ENCODE measurements at regions not wholly inside any gene's neighbourhood (a gene's known extent, or its start where the extent isn't known, plus 50 kb on each side); places are given as distances from the start of the nearest gene placed in this dataset.

DNA sequence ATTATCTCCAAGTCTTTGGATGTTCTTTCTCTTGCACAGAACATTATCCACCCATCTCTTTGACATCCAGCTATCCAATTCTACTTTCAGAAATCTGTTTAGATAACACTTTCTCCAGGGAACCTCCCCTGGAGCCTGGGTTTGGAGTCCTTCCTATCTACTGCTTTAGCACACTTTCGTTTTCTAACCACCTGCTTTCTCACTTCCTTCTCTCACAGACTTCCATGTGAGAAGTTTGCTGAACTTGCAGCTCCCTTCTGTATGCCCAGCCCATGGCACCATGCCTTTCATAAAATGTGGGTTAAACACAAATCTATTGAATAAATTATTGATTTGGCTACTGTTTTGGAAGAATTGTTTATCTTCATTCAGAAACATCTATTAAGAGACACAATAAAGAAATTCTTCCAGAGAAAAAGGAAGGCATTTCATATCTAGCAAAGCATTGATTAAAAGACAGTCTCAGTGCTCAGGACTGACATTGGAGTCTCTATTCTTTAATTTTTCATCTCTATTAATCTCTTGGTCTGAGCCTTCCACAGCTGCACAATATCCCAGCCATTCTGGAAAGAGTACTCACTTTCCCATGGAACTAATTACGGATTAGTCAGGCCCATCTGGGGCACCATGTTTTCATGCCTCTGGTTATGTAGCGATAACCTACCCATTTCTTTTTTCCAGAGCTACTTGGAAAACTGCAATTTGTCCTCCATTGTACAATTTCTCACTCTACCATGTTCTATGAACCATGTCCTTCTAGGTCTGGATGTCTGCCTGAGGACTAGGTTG, 1077.3 kb downstream of the SORCS3 start:
- Histone ChIP-seq H3K4me3 (ENCODE audit: control insufficient read depth in 2 of 3, extremely low read depth in 1 of 3, insufficient read depth in 2 of 3, low read depth in 1 of 3, low read length in 3 of 3) (no peak overlapping the region), H2AFZ (ENCODE audit: control insufficient read depth, low read length) (no peak overlapping the region), H4K20me1 (ENCODE audit: control insufficient read depth, extremely low read depth, insufficient read depth, low read length) (no peaks in the 10 kb centered on the region), H3K9me3 (ENCODE audit: control insufficient read depth, low read depth, low read length) (no peaks in the 10 kb centered on the region), H3K4me2 (ENCODE audit: control insufficient read depth, extremely low read depth, insufficient read depth, low read depth, low read length) (no peak overlapping the region), H3K9ac (ENCODE audit: control insufficient read depth, extremely low read depth, insufficient read depth, low read length) (no peak overlapping the region), H3K79me2 (ENCODE audit: control insufficient read depth, insufficient read depth, low read length) (no peaks in the 10 kb centered on the region), H3K9me1 (ENCODE audit: control insufficient read depth, extremely low read depth, insufficient read depth, low read length) (no peaks in the 10 kb centered on the region), H3K4me1 (ENCODE audit: control insufficient read depth, extremely low read depth, insufficient read depth, low read length) (no peaks in the 10 kb centered on the region), H3K36me3 (ENCODE audit: control insufficient read depth in 2 of 2, extremely low read depth in 1 of 2, insufficient read depth in 2 of 2, low read length in 2 of 2) (no peaks in the 10 kb centered on the region), H3K27me3 (ENCODE audit: control insufficient read depth, extremely low read depth, insufficient read depth, low read length) (no peaks in the 10 kb centered on the region), H3K27ac (ENCODE audit: control insufficient read depth, insufficient read depth, low read length) (no peak overlapping the region)
- TF ChIP-seq EZH2 (IDR thresholded peaks at IDR 0.05; ENCODE audit: low read length): no peak
- TF ChIP-seq, protein P1, sequence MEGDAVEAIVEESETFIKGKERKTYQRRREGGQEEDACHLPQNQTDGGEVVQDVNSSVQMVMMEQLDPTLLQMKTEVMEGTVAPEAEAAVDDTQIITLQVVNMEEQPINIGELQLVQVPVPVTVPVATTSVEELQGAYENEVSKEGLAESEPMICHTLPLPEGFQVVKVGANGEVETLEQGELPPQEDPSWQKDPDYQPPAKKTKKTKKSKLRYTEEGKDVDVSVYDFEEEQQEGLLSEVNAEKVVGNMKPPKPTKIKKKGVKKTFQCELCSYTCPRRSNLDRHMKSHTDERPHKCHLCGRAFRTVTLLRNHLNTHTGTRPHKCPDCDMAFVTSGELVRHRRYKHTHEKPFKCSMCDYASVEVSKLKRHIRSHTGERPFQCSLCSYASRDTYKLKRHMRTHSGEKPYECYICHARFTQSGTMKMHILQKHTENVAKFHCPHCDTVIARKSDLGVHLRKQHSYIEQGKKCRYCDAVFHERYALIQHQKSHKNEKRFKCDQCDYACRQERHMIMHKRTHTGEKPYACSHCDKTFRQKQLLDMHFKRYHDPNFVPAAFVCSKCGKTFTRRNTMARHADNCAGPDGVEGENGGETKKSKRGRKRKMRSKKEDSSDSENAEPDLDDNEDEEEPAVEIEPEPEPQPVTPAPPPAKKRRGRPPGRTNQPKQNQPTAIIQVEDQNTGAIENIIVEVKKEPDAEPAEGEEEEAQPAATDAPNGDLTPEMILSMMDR (optimal IDR thresholded peaks at IDR 0.05 in 1 of 3, IDR thresholded peaks at IDR 0.05 in 1 of 3, conservative IDR thresholded peaks at IDR 0.05 in 1 of 3; ENCODE audit: extremely low read depth in 1 of 3, insufficient read depth in 2 of 3, low read length in 3 of 3): no peak
- DNase-seq (ENCODE audit: low read depth, low spot score): no peak
- no peak for FAIRE-seq
- dilution Hi-C loops (cut with MboI; ENCODE audit: extremely low pct_ligation_motif_present, low sequenced_read_pairs): no loop called here

DNA sequence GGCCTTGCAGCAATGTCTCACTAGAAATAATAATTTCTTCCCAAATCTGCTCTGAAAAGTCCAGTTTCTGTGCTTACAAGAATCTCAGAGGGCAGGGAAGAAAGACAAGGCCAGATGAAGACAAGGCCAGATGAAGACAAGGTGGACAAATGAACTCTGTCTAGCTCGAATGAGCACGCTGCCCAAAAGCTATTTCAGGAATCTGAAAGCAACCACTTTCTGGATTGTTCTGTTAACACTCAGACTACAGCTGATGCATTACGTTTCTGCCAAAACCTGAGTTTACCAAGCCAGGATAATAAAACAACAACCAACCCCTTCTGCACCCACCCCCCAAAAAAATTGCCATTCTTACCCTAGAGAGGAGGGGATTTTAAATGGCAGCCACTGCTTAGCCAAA, 1073.6 kb downstream of the SORCS3 start:
- no peak overlapping the region for H2AFZ ChIP-seq (ENCODE audit: control insufficient read depth, low read length)
- no peak overlapping the region for H3K4me2 ChIP-seq (ENCODE audit: control insufficient read depth, extremely low read depth, insufficient read depth, low read depth, low read length)
- TF ChIP-seq EZH2 (IDR thresholded peaks at IDR 0.05; ENCODE audit: low read length): no peak
- TF ChIP-seq, protein P1 (optimal IDR thresholded peaks at IDR 0.05 in 1 of 3, IDR thresholded peaks at IDR 0.05 in 1 of 3, conservative IDR thresholded peaks at IDR 0.05 in 1 of 3; ENCODE audit: extremely low read depth in 1 of 3, insufficient read depth in 2 of 3, low read length in 3 of 3): no peak
- DNase-seq (ENCODE audit: low read depth, low spot score) (no peak), FAIRE-seq (no peak)
- H3K4me3 ChIP-seq (ENCODE audit: control insufficient read depth in 2 of 3, extremely low read depth in 1 of 3, insufficient read depth in 2 of 3, low read depth in 1 of 3, low read length in 3 of 3): no peak overlapping the region
- H3K27me3 ChIP-seq (ENCODE audit: control insufficient read depth, extremely low read depth, insufficient read depth, low read length): no peaks in the 10 kb centered on the region
- H3K9ac ChIP-seq (ENCODE audit: control insufficient read depth, extremely low read depth, insufficient read depth, low read length): no peak overlapping the region
- H3K9me1 ChIP-seq (ENCODE audit: control insufficient read depth, extremely low read depth, insufficient read depth, low read length): no peaks in the 10 kb centered on the region
- dilution Hi-C loops (cut with MboI; ENCODE audit: extremely low pct_ligation_motif_present, low sequenced_read_pairs): no loop called here
- H4K20me1 ChIP-seq (ENCODE audit: control insufficient read depth, extremely low read depth, insufficient read depth, low read length): no peaks in the 10 kb centered on the region
- no peaks in the 10 kb centered on the region for H3K4me1 ChIP-seq (ENCODE audit: control insufficient read depth, extremely low read depth, insufficient read depth, low read length)
- H3K79me2 ChIP-seq (ENCODE audit: control insufficient read depth, insufficient read depth, low read length): no peaks in the 10 kb centered on the region
- no peaks in the 10 kb centered on the region for H3K9me3 ChIP-seq (ENCODE audit: control insufficient read depth, low read depth, low read length)
- H3K36me3 ChIP-seq (ENCODE audit: control insufficient read depth in 2 of 2, extremely low read depth in 1 of 2, insufficient read depth in 2 of 2, low read length in 2 of 2): no peaks in the 10 kb centered on the region
- no peak overlapping the region for H3K27ac ChIP-seq (ENCODE audit: control insufficient read depth, insufficient read depth, low read length)

All from keratinocyte (primary cell).